GM12872 (cell line): ENCODE measurements at regions not wholly inside any gene's neighbourhood (a gene's known extent, or its start where the extent isn't known, plus 50 kb on each side); places are given as distances from the start of the nearest gene placed in this dataset.

Experiments
- TF ChIP-seq, protein P1 (sequence below): IDR thresholded peaks from 3 replicates; pipeline ENCODE4 v1.5.1; 2011; ENCODE audit warnings: low read depth, mild to moderate bottlenecking, low read length, moderate library complexity; ENCODE audit not compliant: insufficient read depth

GRCh38 chr9:71218774-71219173 is 97.4 kb upstream of the TRPM3 start:
- TF ChIP-seq, protein P1, sequence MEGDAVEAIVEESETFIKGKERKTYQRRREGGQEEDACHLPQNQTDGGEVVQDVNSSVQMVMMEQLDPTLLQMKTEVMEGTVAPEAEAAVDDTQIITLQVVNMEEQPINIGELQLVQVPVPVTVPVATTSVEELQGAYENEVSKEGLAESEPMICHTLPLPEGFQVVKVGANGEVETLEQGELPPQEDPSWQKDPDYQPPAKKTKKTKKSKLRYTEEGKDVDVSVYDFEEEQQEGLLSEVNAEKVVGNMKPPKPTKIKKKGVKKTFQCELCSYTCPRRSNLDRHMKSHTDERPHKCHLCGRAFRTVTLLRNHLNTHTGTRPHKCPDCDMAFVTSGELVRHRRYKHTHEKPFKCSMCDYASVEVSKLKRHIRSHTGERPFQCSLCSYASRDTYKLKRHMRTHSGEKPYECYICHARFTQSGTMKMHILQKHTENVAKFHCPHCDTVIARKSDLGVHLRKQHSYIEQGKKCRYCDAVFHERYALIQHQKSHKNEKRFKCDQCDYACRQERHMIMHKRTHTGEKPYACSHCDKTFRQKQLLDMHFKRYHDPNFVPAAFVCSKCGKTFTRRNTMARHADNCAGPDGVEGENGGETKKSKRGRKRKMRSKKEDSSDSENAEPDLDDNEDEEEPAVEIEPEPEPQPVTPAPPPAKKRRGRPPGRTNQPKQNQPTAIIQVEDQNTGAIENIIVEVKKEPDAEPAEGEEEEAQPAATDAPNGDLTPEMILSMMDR: no peak

GRCh38 chr9:71213633-71214032 is 92.2 kb upstream of the TRPM3 start:
- TF ChIP-seq, protein P1: no peak

DNA sequence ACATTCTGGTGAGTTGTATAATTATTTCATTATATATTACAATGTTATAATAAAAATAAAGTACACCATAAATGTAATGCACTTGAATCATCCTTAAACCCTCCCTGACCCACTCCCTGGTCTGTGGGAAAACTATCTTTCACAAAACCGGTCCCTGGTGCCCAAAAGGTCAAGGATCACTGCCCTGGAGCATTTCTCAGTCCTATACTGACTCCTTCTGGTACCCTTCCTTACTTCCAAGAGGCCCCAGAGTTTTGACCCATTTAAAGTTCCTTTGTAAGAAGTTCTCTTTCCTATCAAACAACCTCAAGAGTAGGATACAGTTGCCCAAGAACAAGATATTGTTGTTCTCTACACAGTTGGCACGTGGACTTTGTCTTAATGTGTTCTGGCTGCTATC is 88.9 kb upstream of the TRPM3 start:
- TF ChIP-seq, protein P1: no peak

DNA sequence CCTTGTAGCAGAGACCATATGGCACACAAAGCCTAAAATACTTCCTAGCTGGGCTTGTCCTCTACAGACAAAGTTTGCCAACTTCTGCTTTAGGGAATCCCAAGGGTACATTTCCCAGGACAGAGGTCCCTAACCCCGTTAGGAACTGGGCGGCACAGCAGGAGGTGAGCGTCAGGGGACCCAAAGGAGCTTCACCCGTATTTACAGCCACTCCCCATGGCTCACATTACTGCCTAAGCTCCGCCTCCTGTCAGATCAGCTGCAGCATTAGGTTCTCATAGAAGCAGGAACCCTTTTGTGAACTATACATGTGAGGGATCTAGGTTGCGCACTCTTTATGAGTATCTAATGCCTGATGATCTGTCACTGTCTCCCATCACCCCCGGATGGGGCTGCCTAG is 88.5 kb upstream of the TRPM3 start:
- TF ChIP-seq, protein P1: no peak

DNA sequence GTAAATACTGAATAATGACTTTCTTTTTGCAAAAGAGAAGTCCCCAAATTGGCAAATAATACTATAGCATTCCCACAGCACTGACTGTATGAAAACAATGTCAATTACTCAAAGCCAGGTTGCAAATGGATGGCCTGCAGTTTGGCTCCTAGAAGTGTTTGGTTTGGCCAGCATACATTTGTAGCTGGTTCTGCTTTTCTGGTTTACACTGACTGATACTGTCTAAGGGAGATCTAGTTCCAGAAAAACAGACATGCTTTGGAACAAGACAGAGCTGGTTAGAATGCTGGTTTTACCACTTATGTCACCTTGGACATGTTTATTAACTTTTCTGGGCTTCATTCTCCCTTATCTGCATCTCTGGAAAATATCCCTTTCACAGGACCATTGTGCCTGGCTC is 81.5 kb upstream of the TRPM3 start:
- TF ChIP-seq, protein P1: no peak

- TF ChIP-seq, protein P1: no peak
Measured at GRCh38 chr9:71191708-71192107, 70.3 kb upstream of the TRPM3 start.

GRCh38 chr9:71183251-71183650 is 61.8 kb upstream of the TRPM3 start:
- TF ChIP-seq, protein P1: no peak

DNA sequence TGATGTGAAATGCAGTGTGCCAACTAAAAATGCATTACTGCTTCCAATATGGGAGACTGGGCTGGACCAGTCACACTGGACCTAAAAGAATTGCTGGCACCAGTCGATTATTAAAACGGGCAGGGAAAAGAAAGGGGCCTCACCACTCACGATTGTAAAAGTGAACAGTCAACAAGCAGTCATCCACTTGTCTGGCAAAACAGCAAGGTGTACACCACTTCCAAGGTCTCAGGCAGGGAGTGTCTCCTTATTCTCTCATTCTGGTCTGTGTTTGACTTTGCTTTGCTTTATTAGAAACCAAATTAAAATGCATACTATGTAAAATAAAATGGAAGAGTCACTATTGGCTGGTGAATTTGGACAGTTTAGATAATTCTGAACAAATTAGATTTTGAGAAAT is 57.8 kb upstream of the TRPM3 start:
- TF ChIP-seq, protein P1: no peak
